ENCODE measurements at regions not wholly inside any gene's neighbourhood (a gene's known extent, or its start where the extent isn't known, plus 50 kb on each side); places are given as distances from the start of the nearest gene placed in this dataset.

GRCh38 chr18:4638680-4639079, 183.6 kb upstream of the DLGAP1 start:
- no peak for TF ChIP-seq POLR2A (IDR thresholded peaks at IDR 0.05; ENCODE audit: low read length)
- no peak for TF ChIP-seq GATA1 (IDR thresholded peaks at IDR 0.05; ENCODE audit: low read depth, low read length)

Measured in erythroblast (primary cell).